ENCODE measurements at regions not wholly inside any gene's neighbourhood (a gene's known extent, or its start where the extent isn't known, plus 50 kb on each side); places are given as distances from the start of the nearest gene placed in this dataset.

GRCh38 chr10:16049050-16049449, 188.7 kb upstream of the MINDY3 start:
- TF ChIP-seq POLR2A (IDR thresholded peaks at IDR 0.05): no peak
- TF ChIP-seq, protein P1, sequence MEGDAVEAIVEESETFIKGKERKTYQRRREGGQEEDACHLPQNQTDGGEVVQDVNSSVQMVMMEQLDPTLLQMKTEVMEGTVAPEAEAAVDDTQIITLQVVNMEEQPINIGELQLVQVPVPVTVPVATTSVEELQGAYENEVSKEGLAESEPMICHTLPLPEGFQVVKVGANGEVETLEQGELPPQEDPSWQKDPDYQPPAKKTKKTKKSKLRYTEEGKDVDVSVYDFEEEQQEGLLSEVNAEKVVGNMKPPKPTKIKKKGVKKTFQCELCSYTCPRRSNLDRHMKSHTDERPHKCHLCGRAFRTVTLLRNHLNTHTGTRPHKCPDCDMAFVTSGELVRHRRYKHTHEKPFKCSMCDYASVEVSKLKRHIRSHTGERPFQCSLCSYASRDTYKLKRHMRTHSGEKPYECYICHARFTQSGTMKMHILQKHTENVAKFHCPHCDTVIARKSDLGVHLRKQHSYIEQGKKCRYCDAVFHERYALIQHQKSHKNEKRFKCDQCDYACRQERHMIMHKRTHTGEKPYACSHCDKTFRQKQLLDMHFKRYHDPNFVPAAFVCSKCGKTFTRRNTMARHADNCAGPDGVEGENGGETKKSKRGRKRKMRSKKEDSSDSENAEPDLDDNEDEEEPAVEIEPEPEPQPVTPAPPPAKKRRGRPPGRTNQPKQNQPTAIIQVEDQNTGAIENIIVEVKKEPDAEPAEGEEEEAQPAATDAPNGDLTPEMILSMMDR (IDR thresholded peaks at IDR 0.05): no peak
